Smooth muscle cell (in vitro differentiated cells): ENCODE measurements at regions not wholly inside any gene's neighbourhood (a gene's known extent, or its start where the extent isn't known, plus 50 kb on each side); places are given as distances from the start of the nearest gene placed in this dataset.

Experiments used
- DNase-seq: peaks from one replicate; lab custom pipeline; 2025; ENCODE audit not compliant: unreplicated experiment; lab: John Stamatoyannopoulos, UW
- H2AFZ ChIP-seq: fragments of 200-600 bp; sonication (generic); 2 replicates; pipeline ENCODE4 v1.6.0; 2016; ENCODE audit warnings: antibody characterized with exemption, low read depth, mild to moderate bottlenecking
- H3F3A ChIP-seq: fragments of 200-600 bp; sonication (generic); 2 replicates; pipeline ENCODE4 v1.6.0; 2017; ENCODE audit warnings: antibody characterized with exemption, low read depth
- H3K27ac ChIP-seq: fragments of 200-600 bp; sonication (generic); 2 replicates; pipeline ENCODE4 v1.5.1; 2016; ENCODE audit warnings: low read depth, mild to moderate bottlenecking
- H3K27me3 ChIP-seq: fragments of 200-600 bp; sonication (generic); 2 replicates; pipeline ENCODE4 v1.6.1; 2016; ENCODE audit warnings: low read depth, mild to moderate bottlenecking
- H3K36me3 ChIP-seq: fragments of 200-600 bp; sonication (generic); 2 replicates; pipeline ENCODE4 v1.5.1; 2016; ENCODE audit warnings: low read depth
- H3K4me1 ChIP-seq: fragments of 200-600 bp; sonication (generic); 2 replicates; pipeline ENCODE4 v1.5.1; 2016; ENCODE audit warnings: low read depth
- H3K4me2 ChIP-seq: fragments of 200-600 bp; sonication (generic); 2 replicates; pipeline ENCODE4 v1.6.0; 2016; ENCODE audit warnings: mild to moderate bottlenecking
- H3K4me3 ChIP-seq: fragments of 200-600 bp; sonication (generic); 2 replicates; pipeline ENCODE4 v1.5.1; 2016; ENCODE audit warnings: mild to moderate bottlenecking
- H3K79me2 ChIP-seq: fragments of 200-600 bp; sonication (generic); 2 replicates; pipeline ENCODE4 v1.6.0; 2016; ENCODE audit warnings: low read depth, mild to moderate bottlenecking
- H3K9ac ChIP-seq: fragments of 200-600 bp; sonication (generic); 2 replicates; pipeline ENCODE4 v1.6.0; 2016; ENCODE audit warnings: low read depth
- H3K9me3 ChIP-seq: fragments of 200-600 bp; sonication (generic); replicated peaks from 2 replicates; pipeline ENCODE4 v1.5.1; 2016; ENCODE audit warnings: low read depth
- H4K20me1 ChIP-seq: fragments of 200-600 bp; sonication (generic); 2 replicates; pipeline ENCODE4 v1.6.0; 2016; ENCODE audit warnings: low read depth
- WGBS: methylation state at CpG from one replicate; pipeline ENCODE4 v1.1.7; 2016; ENCODE audit warnings: low lambda C conversion rate; 5-methylcytosine and 5-hydroxymethylcytosine counted together
- TF ChIP-seq, protein P1 (sequence below): fragments of 200-600 bp; sonication (generic); IDR thresholded peaks from 2 replicates; pipeline ENCODE4 v1.5.1; 2017; ENCODE audit warnings: borderline replicate concordance, mild to moderate bottlenecking, antibody characterized with exemption; ENCODE audit not compliant: insufficient read depth, poor library complexity, severe bottlenecking

DNA sequence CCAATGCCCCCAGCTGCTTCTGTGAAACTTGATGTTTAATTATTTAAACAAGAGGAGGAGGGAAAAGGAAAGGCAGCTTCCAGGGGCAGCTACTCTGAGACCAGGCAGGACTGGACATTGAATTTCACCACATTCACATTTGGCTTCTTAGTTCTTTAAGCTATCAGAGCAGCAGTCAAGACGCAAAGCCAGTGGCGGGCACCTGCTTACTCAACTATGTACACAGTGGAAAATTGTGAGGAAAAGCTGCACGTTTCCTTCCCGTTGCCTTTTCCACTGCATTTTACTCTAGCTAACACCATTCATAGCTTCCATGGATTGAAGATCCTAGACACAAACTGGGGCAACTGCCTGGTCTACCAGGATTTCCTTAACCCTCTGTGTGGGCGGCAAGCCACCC is 200.3 kb downstream of the ERCC6L2 start:
- no peaks in the 10 kb centered on the region for H3K27me3 ChIP-seq
- H3K9ac ChIP-seq = no peak overlapping the region
- H3K9me3 ChIP-seq = no peaks in the 10 kb centered on the region
- H3K79me2 ChIP-seq = no peaks in the 10 kb centered on the region
- no peak overlapping the region for H3K4me3 ChIP-seq
- no peaks in the 10 kb centered on the region for H3K36me3 ChIP-seq
- no peak overlapping the region for H3K27ac ChIP-seq
- H3F3A ChIP-seq = peaks cover 5% of the 10 kb centered on the region
- TF ChIP-seq, protein P1, sequence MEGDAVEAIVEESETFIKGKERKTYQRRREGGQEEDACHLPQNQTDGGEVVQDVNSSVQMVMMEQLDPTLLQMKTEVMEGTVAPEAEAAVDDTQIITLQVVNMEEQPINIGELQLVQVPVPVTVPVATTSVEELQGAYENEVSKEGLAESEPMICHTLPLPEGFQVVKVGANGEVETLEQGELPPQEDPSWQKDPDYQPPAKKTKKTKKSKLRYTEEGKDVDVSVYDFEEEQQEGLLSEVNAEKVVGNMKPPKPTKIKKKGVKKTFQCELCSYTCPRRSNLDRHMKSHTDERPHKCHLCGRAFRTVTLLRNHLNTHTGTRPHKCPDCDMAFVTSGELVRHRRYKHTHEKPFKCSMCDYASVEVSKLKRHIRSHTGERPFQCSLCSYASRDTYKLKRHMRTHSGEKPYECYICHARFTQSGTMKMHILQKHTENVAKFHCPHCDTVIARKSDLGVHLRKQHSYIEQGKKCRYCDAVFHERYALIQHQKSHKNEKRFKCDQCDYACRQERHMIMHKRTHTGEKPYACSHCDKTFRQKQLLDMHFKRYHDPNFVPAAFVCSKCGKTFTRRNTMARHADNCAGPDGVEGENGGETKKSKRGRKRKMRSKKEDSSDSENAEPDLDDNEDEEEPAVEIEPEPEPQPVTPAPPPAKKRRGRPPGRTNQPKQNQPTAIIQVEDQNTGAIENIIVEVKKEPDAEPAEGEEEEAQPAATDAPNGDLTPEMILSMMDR = no peak
- H3K4me1 ChIP-seq = no peaks in the 10 kb centered on the region
- DNase-seq = no peak
- no peaks in the 10 kb centered on the region for H4K20me1 ChIP-seq
- no peak overlapping the region for H2AFZ ChIP-seq
- no peak overlapping the region for H3K4me2 ChIP-seq
- WGBS = 93% methylated on average over 5 of the region's 5 CpGs

DNA sequence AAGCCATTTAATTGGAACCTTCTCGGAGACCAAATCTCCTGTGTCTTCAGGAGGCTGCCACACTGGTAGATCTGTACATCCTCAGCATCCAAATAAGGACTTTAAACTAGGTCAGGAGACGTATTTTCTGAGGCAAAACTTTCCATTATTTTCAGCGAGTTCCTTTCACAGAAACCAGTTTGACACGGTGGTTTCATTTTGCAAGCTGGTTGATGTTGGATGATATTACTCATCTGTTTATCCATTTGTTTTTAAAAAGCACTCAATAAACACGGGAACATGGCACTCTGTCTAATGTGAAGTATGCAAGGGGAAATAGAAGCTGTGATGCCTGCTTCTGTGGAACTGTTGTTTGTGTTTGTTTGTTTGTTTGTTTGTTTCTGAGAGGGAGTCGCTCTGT is 199.6 kb downstream of the ERCC6L2 start:
- Histone ChIP-seq H3K9me3 (no peaks in the 10 kb centered on the region), H3K4me2 (no peak overlapping the region), H2AFZ (no peak overlapping the region), H3K36me3 (no peaks in the 10 kb centered on the region), H3K27me3 (no peaks in the 10 kb centered on the region), H3K4me1 (no peaks in the 10 kb centered on the region), H3K27ac (no peak overlapping the region), H3K79me2 (no peaks in the 10 kb centered on the region), H3K4me3 (no peak overlapping the region), H3K9ac (no peak overlapping the region), H4K20me1 (no peaks in the 10 kb centered on the region), H3F3A (peaks cover 5% of the 10 kb centered on the region)
- no peak for DNase-seq
- WGBS = 68% methylated on average over 6 of the region's 6 CpGs
- TF ChIP-seq, protein P1 = no peak

DNA sequence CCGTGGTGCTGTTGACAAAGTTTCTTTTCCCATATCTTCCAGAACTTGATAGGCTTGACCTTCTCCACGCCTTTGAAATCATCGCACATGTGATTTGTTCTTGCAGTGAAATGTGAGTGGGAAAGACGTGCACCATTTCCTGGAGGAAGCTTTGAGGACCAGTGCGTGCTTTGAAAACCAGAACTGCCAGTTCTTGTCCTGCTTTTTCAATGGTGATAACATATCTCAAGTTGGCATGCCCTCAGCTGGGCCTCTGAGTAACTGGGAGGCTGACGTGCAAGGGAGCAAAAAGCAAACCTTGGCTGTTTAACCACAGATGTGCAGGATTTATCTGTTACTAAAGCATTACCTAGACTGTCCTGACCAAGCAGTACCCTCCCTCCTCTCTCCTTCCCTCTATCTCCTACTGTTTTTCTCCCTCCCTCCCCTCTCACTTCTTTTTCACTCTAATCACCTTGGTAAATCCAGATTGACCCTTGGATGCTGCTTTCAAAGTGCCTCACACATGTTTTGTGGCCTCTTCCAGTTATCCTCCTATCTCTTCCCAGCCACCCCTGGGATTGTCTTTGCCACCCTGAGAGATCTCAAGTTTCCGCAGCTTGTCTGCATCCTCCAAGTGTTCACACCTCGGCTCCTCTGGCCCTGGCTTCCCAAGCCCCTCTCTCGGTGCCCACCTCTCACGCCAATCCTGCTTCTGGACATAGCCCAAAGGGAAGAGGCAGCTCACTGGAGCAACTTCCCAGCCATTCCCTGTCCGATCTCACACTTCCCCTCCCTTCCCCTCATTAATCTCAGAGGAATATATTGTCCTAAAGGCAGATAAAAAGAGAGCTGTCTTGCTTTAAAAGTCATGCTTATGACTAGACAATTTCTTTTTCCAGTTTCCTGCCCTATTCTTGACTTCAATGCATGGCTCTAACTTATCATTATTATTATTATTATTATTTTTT is 198.3 kb downstream of the ERCC6L2 start:
- DNase-seq = no peak
- no peaks in the 10 kb centered on the region for H3K4me1 ChIP-seq
- peaks cover 5% of the 10 kb centered on the region for H3F3A ChIP-seq
- H4K20me1 ChIP-seq = no peaks in the 10 kb centered on the region
- H3K4me2 ChIP-seq = no peak overlapping the region
- TF ChIP-seq, protein P1 = no peak
- no peak overlapping the region for H3K4me3 ChIP-seq
- H3K27me3 ChIP-seq = no peaks in the 10 kb centered on the region
- no peaks in the 10 kb centered on the region for H3K9me3 ChIP-seq
- H3K9ac ChIP-seq = no peak overlapping the region
- H3K36me3 ChIP-seq = no peaks in the 10 kb centered on the region
- no peaks in the 10 kb centered on the region for H3K79me2 ChIP-seq
- H2AFZ ChIP-seq = no peak overlapping the region
- H3K27ac ChIP-seq = no peak overlapping the region
- 48% methylated on average over 11 of the region's 11 CpGs for WGBS

DNA sequence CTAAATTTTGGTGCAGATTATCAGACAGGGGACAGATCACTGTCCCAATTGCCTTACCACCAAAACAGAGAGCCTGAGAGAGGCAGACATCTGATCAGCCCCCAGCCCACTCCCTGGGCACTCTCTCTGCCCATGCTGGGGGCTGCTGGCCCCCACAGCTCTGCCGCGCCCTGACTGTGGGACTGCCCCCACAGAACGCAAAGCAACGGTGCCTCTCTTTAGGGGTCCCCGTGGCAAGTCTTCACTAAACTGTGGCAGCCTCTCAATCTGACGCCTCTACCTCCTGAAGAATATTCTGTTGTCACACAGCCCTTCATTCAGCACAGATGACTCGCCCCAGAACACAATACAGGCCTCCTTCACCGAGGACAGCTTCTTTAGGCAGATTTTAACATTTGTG is 197.4 kb downstream of the ERCC6L2 start:
- no peak overlapping the region for H2AFZ ChIP-seq
- H3K36me3 ChIP-seq = no peaks in the 10 kb centered on the region
- H3K4me2 ChIP-seq = no peak overlapping the region
- no peak overlapping the region for H3K27ac ChIP-seq
- 89% methylated on average over 8 of the region's 8 CpGs for WGBS
- no peaks in the 10 kb centered on the region for H3K79me2 ChIP-seq
- TF ChIP-seq, protein P1 = no peak
- no peak overlapping the region for H3K4me3 ChIP-seq
- no peaks in the 10 kb centered on the region for H4K20me1 ChIP-seq
- H3K27me3 ChIP-seq = no peaks in the 10 kb centered on the region
- H3F3A ChIP-seq = peaks cover 5% of the 10 kb centered on the region
- no peaks in the 10 kb centered on the region for H3K9me3 ChIP-seq
- H3K9ac ChIP-seq = no peak overlapping the region
- no peaks in the 10 kb centered on the region for H3K4me1 ChIP-seq
- no peak for DNase-seq
